ENCODE measurements at regions not wholly inside any gene's neighbourhood (a gene's known extent, or its start where the extent isn't known, plus 50 kb on each side); places are given as distances from the start of the nearest gene placed in this dataset.

DNA sequence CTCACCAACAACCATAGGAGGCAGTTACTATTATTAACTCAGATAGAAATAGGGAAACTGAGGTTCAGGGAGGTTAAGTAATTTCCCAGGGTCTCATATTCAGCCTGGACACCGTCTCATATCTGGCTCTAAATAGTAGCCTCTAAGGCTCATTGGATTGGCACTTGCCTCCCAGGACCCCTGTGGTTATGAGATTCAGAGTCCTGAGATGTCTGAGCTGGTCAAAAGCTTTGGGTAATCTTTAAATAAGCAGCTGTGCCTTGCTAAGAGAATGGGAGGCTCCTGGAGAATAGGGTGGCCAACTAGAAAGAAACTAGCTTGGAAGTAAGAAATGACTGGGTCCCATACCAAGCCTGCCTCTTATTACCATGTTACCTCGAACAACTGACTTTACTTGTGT, 50.3 kb upstream of the CRHR1 start:
- Histone ChIP-seq H3K27ac (no peak overlapping the region), H3K36me3 (no peaks in the 10 kb centered on the region), H3K4me3 (no peak overlapping the region), H3K4me1 (no peaks in the 10 kb centered on the region), H3K9me3 (peaks cover 4 to 5% of the 10 kb centered on the region in 2 donors), H3K27me3 (peaks cover 11% of the 10 kb centered on the region)
- DNase-seq, result no peak
- WGBS, 2 donors (ENCODE audit: low coverage in 1 of 2), result 33 to 67% methylated on average over 1 to 2 of the region's 2 CpGs
- TF ChIP-seq POLR2A (IDR thresholded peaks at IDR 0.05) (no peak), POLR2AphosphoS5 (IDR thresholded peaks at IDR 0.05) (no peak), EP300 (IDR thresholded peaks at IDR 0.05; ENCODE audit: low read depth) (no peak), CTCF (IDR thresholded peaks at IDR 0.05) (no peak)
- intact Hi-C loops (cut with DNase I; ENCODE audit: low total_unique reads), result no loop called here
- in situ Hi-C loops (cut with MboI; ENCODE audit: low pct_ligation_motif_present in 1 of 4, low pct_unique_long_range_greater_than_20kb in 1 of 4, low sequenced_read_pairs in 3 of 4), result no loop called here

Measured in transverse colon (tissue), 4 donors.